Upper lobe of left lung (tissue), 6 donors: ENCODE measurements at regions not wholly inside any gene's neighbourhood (a gene's known extent, or its start where the extent isn't known, plus 50 kb on each side); places are given as distances from the start of the nearest gene placed in this dataset.
A peak's percentile ranks its signal among the peaks of the same experiment; 100 is the strongest.

ENCODE experiments used
- ATAC-seq, 2 donors: fragments of 200-7000 bp; cut with Tn5 transposase; one replicate each; pipeline ENCODE4 v1.9.1; 2022; ENCODE audit warnings: mild to moderate bottlenecking in 2 of 2, moderate library complexity in 2 of 2; ENCODE audit not compliant: low FRiP score in 2 of 2
- DNase-seq, 2 donors: peaks; one replicate each; pipeline ENCODE4 v3.0.0-alpha.2; 2019 to 2020
- H3K27ac ChIP-seq, 4 donors: fragments of 200-600 bp; sonication (generic); one replicate each; pipeline ENCODE4 v1.5.1; 2016 to 2019
- H3K27me3 ChIP-seq, 4 donors: fragments of 200-600 bp; sonication (generic); one replicate each; pipeline ENCODE4 v1.5.1; 2017 to 2019
- H3K36me3 ChIP-seq, 4 donors: fragments of 200-600 bp; sonication (generic); one replicate each; pipeline ENCODE4 v1.5.1; 2016 to 2019
- H3K4me1 ChIP-seq, 4 donors: fragments of 200-600 bp; sonication (generic); one replicate each; pipeline ENCODE4 v1.5.1; 2018 to 2019
- H3K4me3 ChIP-seq, 4 donors: fragments of 200-600 bp; sonication (generic); one replicate each; pipeline ENCODE4 v1.5.1; 2017 to 2019; ENCODE audit warnings: mild to moderate bottlenecking in 2 of 4, moderate library complexity in 1 of 4
- H3K9me3 ChIP-seq, 4 donors: fragments of 200-600 bp; sonication (generic); one replicate each; pipeline ENCODE4 v1.5.1; 2018 to 2019
- CTCF ChIP-seq, 6 experiments: fragments of 450-650 bp in 4 of 6; fragments of 200-600 bp in 2 of 6; sonication (generic) in 2 of 6; IDR thresholded peaks; one replicate each; pipeline ENCODE4 v1.5.1; 2016 to 2019; ENCODE audit warnings: antibody characterized with exemption in 6 of 6
- EP300 ChIP-seq, 4 donors: sonication (generic); formaldehyde crosslinking; IDR thresholded peaks; one replicate each; pipeline ENCODE4 v1.5.1; 2017; ENCODE audit warnings: antibody characterized with exemption in 4 of 4, control low read depth in 2 of 4
- POLR2A ChIP-seq, 4 donors: fragments of 450-650 bp; IDR thresholded peaks; one replicate each; pipeline ENCODE4 v1.5.1; 2016 to 2017; ENCODE audit warnings: antibody characterized with exemption in 4 of 4, mild to moderate bottlenecking in 2 of 4
- POLR2AphosphoS5 ChIP-seq, 2 donors: sonication (generic); formaldehyde crosslinking; IDR thresholded peaks; one replicate each; pipeline ENCODE4 v1.5.1; 2017; ENCODE audit warnings: antibody characterized with exemption in 2 of 2
- WGBS, 2 donors: methylation state at CpG; one replicate each; pipeline ENCODE4 v1.1.5; 2017 to 2018; 5-methylcytosine and 5-hydroxymethylcytosine counted together
- donor health status: DM: no; HTN: no; CAD: no; lungs with moderate emphysema.
- donor health status: DM: no; HTN: yes; CAD: no; lungs with severe emphysema.

- Histone ChIP-seq H3K4me3 (no peak overlapping the region), H3K36me3 (no peaks in the 10 kb centered on the region), H3K27ac (no peak overlapping the region), H3K27me3 (no peaks in the 10 kb centered on the region), H3K4me1 (no peaks in the 10 kb centered on the region), H3K9me3 (no peaks in the 10 kb centered on the region)
- WGBS, 2 donors = 82 to 89% methylated on average over 8 to 11 of the region's 11 CpGs
- peak in 1 of 2 donors; percentile 66 for DNase-seq
- TF ChIP-seq POLR2AphosphoS5 (IDR thresholded peaks at IDR 0.05) (no peak), EP300 (IDR thresholded peaks at IDR 0.05) (no peak), POLR2A (IDR thresholded peaks at IDR 0.05) (no peak), CTCF (IDR thresholded peaks at IDR 0.05) (no peak)
- no peak for ATAC-seq
Measured at GRCh38 chr7:127513311-127513710, 72.1 kb downstream of the GCC1 start.

GRCh38 chr7:127512663-127513062 lies 72.7 kb downstream of the GCC1 start:
- no peak for ATAC-seq
- TF ChIP-seq POLR2AphosphoS5 (IDR thresholded peaks at IDR 0.05) = no peak
- TF ChIP-seq CTCF (IDR thresholded peaks at IDR 0.05) = no peak
- TF ChIP-seq EP300 (IDR thresholded peaks at IDR 0.05) = no peak
- no peak for TF ChIP-seq POLR2A (IDR thresholded peaks at IDR 0.05)

GRCh38 chr7:127504715-127505114 lies 80.7 kb downstream of the GCC1 start:
- TF ChIP-seq CTCF (IDR thresholded peaks at IDR 0.05) (peak in 3 of 6 experiments; percentile 7 to 39 (median 20)), POLR2A (IDR thresholded peaks at IDR 0.05) (no peak), POLR2AphosphoS5 (IDR thresholded peaks at IDR 0.05) (no peak), EP300 (IDR thresholded peaks at IDR 0.05) (no peak)
- no peaks in the 10 kb centered on the region for H3K27me3 ChIP-seq
- no peaks in the 10 kb centered on the region for H3K9me3 ChIP-seq
- WGBS, 2 donors = 30 to 36% methylated on average over 4 of the region's 4 CpGs
- no peak overlapping the region for H3K4me3 ChIP-seq
- ATAC-seq = no peak
- H3K27ac ChIP-seq = no peak overlapping the region
- no peak for DNase-seq
- H3K4me1 ChIP-seq = no peaks in the 10 kb centered on the region
- no peaks in the 10 kb centered on the region for H3K36me3 ChIP-seq

More at GRCh38 chr7:127512663-127513062, 72.7 kb downstream of the GCC1 start:
- no peaks in the 10 kb centered on the region for H3K27me3 ChIP-seq
- H3K27ac ChIP-seq = no peak overlapping the region
- H3K4me3 ChIP-seq = no peak overlapping the region
- no peaks in the 10 kb centered on the region for H3K4me1 ChIP-seq
- no peaks in the 10 kb centered on the region for H3K36me3 ChIP-seq
- H3K9me3 ChIP-seq = no peaks in the 10 kb centered on the region
- 76 to 81% methylated on average over 6 of the region's 6 CpGs for WGBS, 2 donors
- no peak for DNase-seq

- DNase-seq (no peak), ATAC-seq (no peak)
- no peak overlapping the region for H3K4me3 ChIP-seq
- 90 to 95% methylated on average over 4 of the region's 4 CpGs for WGBS, 2 donors
- no peak for TF ChIP-seq POLR2AphosphoS5 (IDR thresholded peaks at IDR 0.05)
- no peak for TF ChIP-seq CTCF (IDR thresholded peaks at IDR 0.05)
- no peak for TF ChIP-seq POLR2A (IDR thresholded peaks at IDR 0.05)
- TF ChIP-seq EP300 (IDR thresholded peaks at IDR 0.05) = no peak
- no peaks in the 10 kb centered on the region for H3K4me1 ChIP-seq
- H3K27ac ChIP-seq = no peak overlapping the region
- no peaks in the 10 kb centered on the region for H3K9me3 ChIP-seq
- H3K27me3 ChIP-seq = no peaks in the 10 kb centered on the region
- H3K36me3 ChIP-seq = no peaks in the 10 kb centered on the region
Measured at GRCh38 chr7:127501817-127502216, 83.6 kb downstream of the GCC1 start.

- no peaks in the 10 kb centered on the region for H3K36me3 ChIP-seq
- no peaks in the 10 kb centered on the region for H3K4me1 ChIP-seq
- no peaks in the 10 kb centered on the region for H3K27me3 ChIP-seq
- WGBS, 2 donors = 67 to 68% methylated on average over 3 of the region's 3 CpGs
- H3K27ac ChIP-seq = no peak overlapping the region
- TF ChIP-seq CTCF (IDR thresholded peaks at IDR 0.05) = no peak
- no peak for TF ChIP-seq POLR2A (IDR thresholded peaks at IDR 0.05)
- no peak for TF ChIP-seq POLR2AphosphoS5 (IDR thresholded peaks at IDR 0.05)
- TF ChIP-seq EP300 (IDR thresholded peaks at IDR 0.05) = no peak
- H3K4me3 ChIP-seq = no peak overlapping the region
- ATAC-seq = no peak
- no peaks in the 10 kb centered on the region for H3K9me3 ChIP-seq
- no peak for DNase-seq
Measured at GRCh38 chr7:127487381-127487780, 94.9 kb upstream of the ZNF800 start.
